ENCODE measurements at regions not wholly inside any gene's neighbourhood (a gene's known extent, or its start where the extent isn't known, plus 50 kb on each side); places are given as distances from the start of the nearest gene placed in this dataset.
"Not testable (repeated sequence)": the region's sequence is repeated elsewhere in the genome, so short reads cannot be mapped to it uniquely, and the experiment has no call there.

GRCh38 chr4:8976466-8977128 is 105.0 kb upstream of the HMX1 start:
- DNase-seq (ENCODE audit: low read depth) = not testable (repeated sequence)

- not testable (repeated sequence) for DNase-seq (ENCODE audit: low read depth)
Measured at GRCh38 chr4:8972635-8973034, 101.0 kb upstream of the HMX1 start.

GRCh38 chr4:8965896-8966295 is 94.3 kb upstream of the HMX1 start:
- DNase-seq (ENCODE audit: low read depth) = not testable (repeated sequence)

GRCh38 chr4:8964201-8964788 is 92.7 kb upstream of the HMX1 start:
- not testable (repeated sequence) for DNase-seq (ENCODE audit: low read depth)

GRCh38 chr4:8963533-8963932 is 91.9 kb upstream of the HMX1 start:
- not testable (repeated sequence) for DNase-seq (ENCODE audit: low read depth)

- not testable (repeated sequence) for DNase-seq (ENCODE audit: low read depth)
Measured at GRCh38 chr4:8961343-8961742, 89.7 kb upstream of the HMX1 start.

GRCh38 chr4:8959471-8959870 is 87.8 kb upstream of the HMX1 start:
- DNase-seq (ENCODE audit: low read depth) = not testable (repeated sequence)

GRCh38 chr4:8954001-8954400 is 82.4 kb upstream of the HMX1 start:
- not testable (repeated sequence) for DNase-seq (ENCODE audit: low read depth)

GRCh38 chr4:8952791-8953190 is 81.2 kb upstream of the HMX1 start:
- not testable (repeated sequence) for DNase-seq (ENCODE audit: low read depth)

GRCh38 chr4:8952109-8952508 is 80.5 kb upstream of the HMX1 start:
- DNase-seq (ENCODE audit: low read depth) = not testable (repeated sequence)

GRCh38 chr4:8945506-8945905 is 73.9 kb upstream of the HMX1 start:
- DNase-seq (ENCODE audit: low read depth) = not testable (repeated sequence)

GRCh38 chr4:8943367-8943766 is 71.7 kb upstream of the HMX1 start:
- not testable (repeated sequence) for DNase-seq (ENCODE audit: low read depth)

GRCh38 chr4:8942088-8942487 is 70.4 kb upstream of the HMX1 start:
- not testable (repeated sequence) for DNase-seq (ENCODE audit: low read depth)

GRCh38 chr4:8941492-8941805 is 69.8 kb upstream of the HMX1 start:
- not testable (repeated sequence) for DNase-seq (ENCODE audit: low read depth)

GRCh38 chr4:8940792-8941491 is 69.3 kb upstream of the HMX1 start:
- no peak for DNase-seq (ENCODE audit: low read depth)

GRCh38 chr4:8939840-8940742 is 68.5 kb upstream of the HMX1 start:
- DNase-seq (ENCODE audit: low read depth) = no peak

GRCh38 chr4:8939160-8939839 is 67.7 kb upstream of the HMX1 start:
- no peak for DNase-seq (ENCODE audit: low read depth)

- DNase-seq (ENCODE audit: low read depth) = no peak
Measured at GRCh38 chr4:8938623-8939022, 67.0 kb upstream of the HMX1 start.

- no peak for DNase-seq (ENCODE audit: low read depth)
Measured at GRCh38 chr4:8938137-8938536, 66.5 kb upstream of the HMX1 start.

- DNase-seq (ENCODE audit: low read depth) = no peak
Measured at GRCh38 chr4:8932884-8933283, 61.2 kb upstream of the HMX1 start.

- DNase-seq (ENCODE audit: low read depth) = no peak
Measured at GRCh38 chr4:8928074-8928473, 56.4 kb upstream of the HMX1 start.
